Liver (tissue), 8 donors: ENCODE measurements at regions not wholly inside any gene's neighbourhood (a gene's known extent, or its start where the extent isn't known, plus 50 kb on each side); places are given as distances from the start of the nearest gene placed in this dataset.

Source experiments
- DNase-seq: peaks from one replicate; pipeline ENCODE4 v3.0.0-alpha.2; 2017; ENCODE audit warnings: low spot score
- H3K27ac ChIP-seq, 2 donors: one replicate each; pipeline ENCODE4 v1.7.0; 2013; ENCODE audit warnings: inconsistent platforms in 2 of 2, low read length in 2 of 2, control low read depth in 1 of 2, low read depth in 1 of 2, mild to moderate bottlenecking in 1 of 2
- H3K27me3 ChIP-seq, 4 donors: one replicate each; pipeline versions ENCODE4 v1.6.1 to v1.7.0; 2013; ENCODE audit warnings: low read length in 3 of 4, inconsistent platforms in 1 of 4, mild to moderate bottlenecking in 1 of 4, moderate library complexity in 1 of 4; ENCODE audit not compliant: control insufficient read depth in 4 of 4, insufficient read depth in 4 of 4
- H3K36me3 ChIP-seq, 4 donors: one replicate each; pipeline versions ENCODE4 v1.6.1 to v1.7.0; 2013; ENCODE audit warnings: low read length in 3 of 4, mild to moderate bottlenecking in 3 of 4, low read depth in 1 of 4, moderate library complexity in 1 of 4; ENCODE audit not compliant: control insufficient read depth in 4 of 4, insufficient read depth in 3 of 4
- H3K4me1 ChIP-seq, 4 donors: one replicate each; pipeline versions ENCODE4 v1.6.1 to v1.7.0; 2013; ENCODE audit warnings: low read length in 3 of 4, mild to moderate bottlenecking in 3 of 4, moderate library complexity in 1 of 4; ENCODE audit not compliant: control insufficient read depth in 4 of 4, insufficient read depth in 4 of 4
- H3K4me3 ChIP-seq, 3 donors: one replicate each; pipeline versions ENCODE4 v1.6.1 to v1.7.0; 2013; ENCODE audit warnings: low read length in 3 of 3, control low read depth in 1 of 3, low read depth in 1 of 3, mild to moderate bottlenecking in 1 of 3
- H3K9ac ChIP-seq, 2 donors: one replicate each; pipeline ENCODE4 v1.7.0; 2013; ENCODE audit warnings: low read length in 2 of 2, mild to moderate bottlenecking in 2 of 2, moderate library complexity in 2 of 2, control low read depth in 1 of 2, low read depth in 1 of 2
- H3K9me3 ChIP-seq, 4 donors: one replicate each; pipeline versions ENCODE4 v1.6.1 to v1.7.0; 2013; ENCODE audit warnings: low read length in 3 of 4; ENCODE audit not compliant: control insufficient read depth in 4 of 4
- EGR1 ChIP-seq, 2 donors: IDR thresholded peaks; 2 replicates each; pipeline ENCODE4 v1.6.1; 2016 to 2018; ENCODE audit warnings: antibody characterized with exemption in 2 of 2, low read depth in 2 of 2
- FOXA1 ChIP-seq: IDR thresholded peaks from 2 replicates; pipeline ENCODE4 v1.6.1; 2016; ENCODE audit warnings: antibody characterized with exemption
- FOXA2 ChIP-seq: IDR thresholded peaks from 2 replicates; pipeline ENCODE4 v1.6.1; 2016; ENCODE audit warnings: antibody characterized with exemption
- HNF4A ChIP-seq, 2 donors: conservative IDR thresholded peaks; 2 replicates each; pipeline ENCODE4 v1.6.1; 2016; ENCODE audit warnings: antibody characterized with exemption in 2 of 2, mild to moderate bottlenecking in 2 of 2
- JUND ChIP-seq, 2 donors: IDR thresholded peaks; 2 replicates each; pipeline ENCODE4 v1.6.1; 2016; ENCODE audit warnings: antibody characterized with exemption in 2 of 2
- NR2F2 ChIP-seq: IDR thresholded peaks from 2 replicates; pipeline ENCODE4 v1.6.1; 2016; ENCODE audit warnings: antibody characterized with exemption
- RAD21 ChIP-seq, 2 donors: IDR thresholded peaks; 2 replicates each; pipeline ENCODE4 v1.6.1; 2016; ENCODE audit warnings: antibody characterized with exemption in 2 of 2, mild to moderate bottlenecking in 2 of 2
- RXRA ChIP-seq, 2 donors: IDR thresholded peaks; 2 replicates each; pipeline ENCODE4 v1.6.1; 2017 to 2018; ENCODE audit warnings: antibody characterized with exemption in 2 of 2, mild to moderate bottlenecking in 1 of 2
- SP1 ChIP-seq: IDR thresholded peaks from 2 replicates; pipeline ENCODE4 v1.6.1; 2018; ENCODE audit warnings: antibody characterized with exemption, mild to moderate bottlenecking
- TAF1 ChIP-seq: conservative IDR thresholded peaks from 2 replicates; pipeline ENCODE4 v1.6.1; 2016; ENCODE audit warnings: antibody characterized with exemption, mild to moderate bottlenecking
- YY1 ChIP-seq: IDR thresholded peaks from 2 replicates; pipeline ENCODE4 v1.6.1; 2016; ENCODE audit warnings: antibody characterized with exemption, mild to moderate bottlenecking
- ZBTB33 ChIP-seq: IDR thresholded peaks from 2 replicates; pipeline ENCODE4 v1.6.1; 2016; ENCODE audit warnings: antibody characterized with exemption
- WGBS: extraction: QIAGEN DNeasy Blood & Tissue Kit; methylation state at CpG from one replicate; pipeline ENCODE4 v1.1.7; 2013; 5-methylcytosine and 5-hydroxymethylcytosine counted together
- TF ChIP-seq, protein P1 (sequence below): fragments of 150-350 bp; IDR thresholded peaks from 2 replicates; pipeline ENCODE4 v1.5.1; 2017; ENCODE audit warnings: improper control_type of control experiment, low read depth, low read length; ENCODE audit not compliant: missing input control
- TF ChIP-seq, protein P2 (sequence below): IDR thresholded peaks from 2 replicates; pipeline ENCODE4 v1.6.1; 2016; ENCODE audit warnings: antibody characterized with exemption, mild to moderate bottlenecking
- TF ChIP-seq, protein P3 (sequence below): IDR thresholded peaks from 2 replicates; pipeline ENCODE4 v1.6.1; 2016; ENCODE audit warnings: antibody characterized with exemption
- TF ChIP-seq, protein P4 (sequence below): IDR thresholded peaks from 2 replicates; pipeline ENCODE4 v1.6.1; 2016; ENCODE audit warnings: antibody characterized with exemption
- donor health status: healthy.
- donor health status: healthy.
- donor health status: healthy.
- donor health status: healthy.
- donor health status: healthy.

DNA sequence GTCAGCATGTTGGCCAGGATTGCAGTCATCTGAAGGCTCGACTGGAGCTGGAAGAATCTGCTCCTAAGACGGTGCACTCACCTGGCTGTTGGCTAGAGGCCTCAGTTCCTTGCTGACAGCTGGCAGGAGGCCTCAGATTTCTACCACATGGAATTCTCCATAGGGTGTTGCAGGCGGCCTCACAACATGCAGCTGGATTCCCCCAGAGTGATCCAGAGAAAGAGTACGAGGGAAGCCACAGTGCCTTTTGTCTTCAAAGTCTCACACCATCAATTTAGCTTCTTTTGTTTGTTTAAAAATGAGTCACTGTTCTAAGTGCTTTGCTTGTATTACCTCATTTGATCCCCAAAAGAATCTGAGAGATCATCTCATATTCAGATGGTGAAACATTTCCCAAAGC, 65.5 kb upstream of the FYN start (continued):
- TF ChIP-seq, protein P1, sequence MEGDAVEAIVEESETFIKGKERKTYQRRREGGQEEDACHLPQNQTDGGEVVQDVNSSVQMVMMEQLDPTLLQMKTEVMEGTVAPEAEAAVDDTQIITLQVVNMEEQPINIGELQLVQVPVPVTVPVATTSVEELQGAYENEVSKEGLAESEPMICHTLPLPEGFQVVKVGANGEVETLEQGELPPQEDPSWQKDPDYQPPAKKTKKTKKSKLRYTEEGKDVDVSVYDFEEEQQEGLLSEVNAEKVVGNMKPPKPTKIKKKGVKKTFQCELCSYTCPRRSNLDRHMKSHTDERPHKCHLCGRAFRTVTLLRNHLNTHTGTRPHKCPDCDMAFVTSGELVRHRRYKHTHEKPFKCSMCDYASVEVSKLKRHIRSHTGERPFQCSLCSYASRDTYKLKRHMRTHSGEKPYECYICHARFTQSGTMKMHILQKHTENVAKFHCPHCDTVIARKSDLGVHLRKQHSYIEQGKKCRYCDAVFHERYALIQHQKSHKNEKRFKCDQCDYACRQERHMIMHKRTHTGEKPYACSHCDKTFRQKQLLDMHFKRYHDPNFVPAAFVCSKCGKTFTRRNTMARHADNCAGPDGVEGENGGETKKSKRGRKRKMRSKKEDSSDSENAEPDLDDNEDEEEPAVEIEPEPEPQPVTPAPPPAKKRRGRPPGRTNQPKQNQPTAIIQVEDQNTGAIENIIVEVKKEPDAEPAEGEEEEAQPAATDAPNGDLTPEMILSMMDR, result no peak
- TF ChIP-seq FOXA2 (no peak), EGR1 (IDR thresholded peaks at IDR 0.05; ENCODE audit: low read depth in 2 of 2) (no peak)

DNA sequence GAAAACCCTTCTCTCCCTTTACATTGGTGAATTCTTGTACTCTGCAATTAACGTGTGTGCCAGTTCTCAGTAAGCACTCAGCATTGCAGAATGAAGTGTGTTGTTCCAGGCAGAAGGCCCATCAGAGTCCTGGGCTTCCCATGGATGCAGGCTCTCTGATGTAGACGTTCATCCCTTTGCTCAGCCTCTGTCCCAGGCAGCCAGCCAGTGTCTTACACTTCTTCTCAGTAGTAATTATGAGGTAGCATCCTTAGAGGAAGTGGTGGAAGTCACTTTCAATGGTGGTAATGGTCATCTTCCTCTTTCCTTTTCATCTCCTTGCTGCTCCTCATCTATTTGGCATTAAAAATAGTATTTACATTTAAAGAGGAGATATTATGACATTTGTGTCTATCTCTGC, 66.7 kb upstream of the FYN start:
- no peak overlapping the region for H3K9ac ChIP-seq
- H3K4me3 ChIP-seq, result no peak overlapping the region
- 50% methylated on average over 2 of the region's 2 CpGs for WGBS
- DNase-seq, result no peak
- no peaks in the 10 kb centered on the region for H3K4me1 ChIP-seq
- H3K9me3 ChIP-seq, result peaks cover 0 to 4% (median under 1%) of the 10 kb centered on the region in 4 donors
- no peaks in the 10 kb centered on the region for H3K27me3 ChIP-seq
- H3K27ac ChIP-seq, result no peak overlapping the region
- TF ChIP-seq EGR1 (IDR thresholded peaks at IDR 0.05; ENCODE audit: low read depth in 2 of 2) (no peak), NR2F2 (no peak), FOXA2 (no peak)
- H3K36me3 ChIP-seq, result no peaks in the 10 kb centered on the region

DNA sequence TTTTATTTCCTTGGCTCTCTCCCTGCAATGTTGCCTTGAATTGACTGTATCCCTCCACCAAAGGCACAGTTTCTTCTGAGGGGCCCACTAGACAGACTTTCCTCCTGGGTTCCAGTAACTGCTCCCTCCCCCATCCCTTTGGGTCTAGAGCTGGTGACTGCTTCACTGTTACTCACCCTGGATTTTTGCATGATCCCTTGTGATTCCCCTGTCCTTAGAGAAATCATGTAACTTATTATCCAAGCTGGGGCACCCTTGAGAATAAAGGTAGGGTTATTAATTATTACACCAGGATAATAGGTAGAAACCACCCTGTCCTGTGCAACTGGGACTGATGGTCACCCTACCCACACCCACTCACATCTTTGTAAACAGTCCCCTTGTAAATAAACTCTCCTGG, 67.5 kb upstream of the FYN start:
- TF ChIP-seq RXRA (IDR thresholded peaks at IDR 0.05) (no peak), FOXA1 (no peak), JUND (IDR thresholded peaks at IDR 0.05) (no peak), YY1 (no peak), TAF1 (no peak), NR2F2 (no peak), SP1 (no peak), FOXA2 (no peak), HNF4A (conservative IDR thresholded peaks at IDR 0.05) (no peak), EGR1 (IDR thresholded peaks at IDR 0.05; ENCODE audit: low read depth in 2 of 2) (no peak), RAD21 (IDR thresholded peaks at IDR 0.05) (no peak), ZBTB33 (no peak)
- TF ChIP-seq, protein P2, sequence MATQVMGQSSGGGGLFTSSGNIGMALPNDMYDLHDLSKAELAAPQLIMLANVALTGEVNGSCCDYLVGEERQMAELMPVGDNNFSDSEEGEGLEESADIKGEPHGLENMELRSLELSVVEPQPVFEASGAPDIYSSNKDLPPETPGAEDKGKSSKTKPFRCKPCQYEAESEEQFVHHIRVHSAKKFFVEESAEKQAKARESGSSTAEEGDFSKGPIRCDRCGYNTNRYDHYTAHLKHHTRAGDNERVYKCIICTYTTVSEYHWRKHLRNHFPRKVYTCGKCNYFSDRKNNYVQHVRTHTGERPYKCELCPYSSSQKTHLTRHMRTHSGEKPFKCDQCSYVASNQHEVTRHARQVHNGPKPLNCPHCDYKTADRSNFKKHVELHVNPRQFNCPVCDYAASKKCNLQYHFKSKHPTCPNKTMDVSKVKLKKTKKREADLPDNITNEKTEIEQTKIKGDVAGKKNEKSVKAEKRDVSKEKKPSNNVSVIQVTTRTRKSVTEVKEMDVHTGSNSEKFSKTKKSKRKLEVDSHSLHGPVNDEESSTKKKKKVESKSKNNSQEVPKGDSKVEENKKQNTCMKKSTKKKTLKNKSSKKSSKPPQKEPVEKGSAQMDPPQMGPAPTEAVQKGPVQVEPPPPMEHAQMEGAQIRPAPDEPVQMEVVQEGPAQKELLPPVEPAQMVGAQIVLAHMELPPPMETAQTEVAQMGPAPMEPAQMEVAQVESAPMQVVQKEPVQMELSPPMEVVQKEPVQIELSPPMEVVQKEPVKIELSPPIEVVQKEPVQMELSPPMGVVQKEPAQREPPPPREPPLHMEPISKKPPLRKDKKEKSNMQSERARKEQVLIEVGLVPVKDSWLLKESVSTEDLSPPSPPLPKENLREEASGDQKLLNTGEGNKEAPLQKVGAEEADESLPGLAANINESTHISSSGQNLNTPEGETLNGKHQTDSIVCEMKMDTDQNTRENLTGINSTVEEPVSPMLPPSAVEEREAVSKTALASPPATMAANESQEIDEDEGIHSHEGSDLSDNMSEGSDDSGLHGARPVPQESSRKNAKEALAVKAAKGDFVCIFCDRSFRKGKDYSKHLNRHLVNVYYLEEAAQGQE, result no peak
- TF ChIP-seq, protein P1, result no peak
- TF ChIP-seq, protein P3, sequence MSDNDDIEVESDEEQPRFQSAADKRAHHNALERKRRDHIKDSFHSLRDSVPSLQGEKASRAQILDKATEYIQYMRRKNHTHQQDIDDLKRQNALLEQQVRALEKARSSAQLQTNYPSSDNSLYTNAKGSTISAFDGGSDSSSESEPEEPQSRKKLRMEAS, result no peak
- TF ChIP-seq, protein P4, sequence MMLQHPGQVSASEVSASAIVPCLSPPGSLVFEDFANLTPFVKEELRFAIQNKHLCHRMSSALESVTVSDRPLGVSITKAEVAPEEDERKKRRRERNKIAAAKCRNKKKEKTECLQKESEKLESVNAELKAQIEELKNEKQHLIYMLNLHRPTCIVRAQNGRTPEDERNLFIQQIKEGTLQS, result no peak
- H3K4me3 ChIP-seq, result no peak overlapping the region
- no peak overlapping the region for H3K9ac ChIP-seq
- DNase-seq, result no peak
- H3K9me3 ChIP-seq, result peaks cover 0 to 4% (median under 1%) of the 10 kb centered on the region in 4 donors
- no peaks in the 10 kb centered on the region for H3K36me3 ChIP-seq
- H3K27ac ChIP-seq, result no peak overlapping the region
- no peaks in the 10 kb centered on the region for H3K27me3 ChIP-seq
- H3K4me1 ChIP-seq, result no peaks in the 10 kb centered on the region
